PC-9 (cell line): ENCODE measurements at regions not wholly inside any gene's neighbourhood (a gene's known extent, or its start where the extent isn't known, plus 50 kb on each side); places are given as distances from the start of the nearest gene placed in this dataset.

ENCODE experiments used
- CTCF ChIP-seq: fragments of 200-600 bp; sonication (generic); conservative IDR thresholded peaks from 2 replicates; pipeline ENCODE4 v1.6.1; 2017; ENCODE audit warnings: mixed run types, antibody characterized with exemption, mild to moderate bottlenecking, moderate library complexity
- EZH2 ChIP-seq: fragments of 200-600 bp; sonication (generic); IDR thresholded peaks from 2 replicates; pipeline ENCODE4 v1.8.0; 2017; ENCODE audit warnings: antibody characterized with exemption, low read depth

- TF ChIP-seq CTCF (no peak), EZH2 (no peak)
Observed at GRCh38 chr4:23728971-23729370, 160.9 kb downstream of the PPARGC1A start.
